ENCODE measurements at regions not wholly inside any gene's neighbourhood (a gene's known extent, or its start where the extent isn't known, plus 50 kb on each side); places are given as distances from the start of the nearest gene placed in this dataset.

DNA sequence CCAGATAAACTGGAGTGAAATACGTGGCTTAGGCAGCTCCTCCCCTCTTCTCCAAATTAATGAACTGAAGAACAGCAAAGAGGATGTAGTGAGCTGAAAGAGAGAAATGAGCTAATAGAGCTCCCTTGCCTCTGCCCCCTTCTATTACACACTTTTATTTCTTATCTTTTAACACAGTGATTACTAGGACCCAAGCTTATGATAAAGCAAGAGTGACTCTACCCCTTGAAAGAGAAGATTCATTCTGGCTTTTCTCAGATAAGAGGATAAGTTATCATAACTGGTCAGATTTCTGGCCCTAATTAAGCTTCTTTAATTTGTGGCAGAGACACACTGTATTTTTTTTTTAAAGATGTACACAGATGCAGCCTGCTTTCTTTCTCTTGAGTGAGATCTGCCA lies 102.2 kb downstream of the MSTN start:
- no peak overlapping the region for H3K4me3 ChIP-seq (ENCODE audit: low read depth, low read length)
- TF ChIP-seq, protein P1, sequence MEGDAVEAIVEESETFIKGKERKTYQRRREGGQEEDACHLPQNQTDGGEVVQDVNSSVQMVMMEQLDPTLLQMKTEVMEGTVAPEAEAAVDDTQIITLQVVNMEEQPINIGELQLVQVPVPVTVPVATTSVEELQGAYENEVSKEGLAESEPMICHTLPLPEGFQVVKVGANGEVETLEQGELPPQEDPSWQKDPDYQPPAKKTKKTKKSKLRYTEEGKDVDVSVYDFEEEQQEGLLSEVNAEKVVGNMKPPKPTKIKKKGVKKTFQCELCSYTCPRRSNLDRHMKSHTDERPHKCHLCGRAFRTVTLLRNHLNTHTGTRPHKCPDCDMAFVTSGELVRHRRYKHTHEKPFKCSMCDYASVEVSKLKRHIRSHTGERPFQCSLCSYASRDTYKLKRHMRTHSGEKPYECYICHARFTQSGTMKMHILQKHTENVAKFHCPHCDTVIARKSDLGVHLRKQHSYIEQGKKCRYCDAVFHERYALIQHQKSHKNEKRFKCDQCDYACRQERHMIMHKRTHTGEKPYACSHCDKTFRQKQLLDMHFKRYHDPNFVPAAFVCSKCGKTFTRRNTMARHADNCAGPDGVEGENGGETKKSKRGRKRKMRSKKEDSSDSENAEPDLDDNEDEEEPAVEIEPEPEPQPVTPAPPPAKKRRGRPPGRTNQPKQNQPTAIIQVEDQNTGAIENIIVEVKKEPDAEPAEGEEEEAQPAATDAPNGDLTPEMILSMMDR (IDR thresholded peaks at IDR 0.05; ENCODE audit: low read depth, low read length, missing control alignments) = no peak
- in situ Hi-C loops (cut with HindIII; ENCODE audit: low sequenced_read_pairs) = no loop called here
- no peak for DNase-seq (ENCODE audit: low read depth)

DNA sequence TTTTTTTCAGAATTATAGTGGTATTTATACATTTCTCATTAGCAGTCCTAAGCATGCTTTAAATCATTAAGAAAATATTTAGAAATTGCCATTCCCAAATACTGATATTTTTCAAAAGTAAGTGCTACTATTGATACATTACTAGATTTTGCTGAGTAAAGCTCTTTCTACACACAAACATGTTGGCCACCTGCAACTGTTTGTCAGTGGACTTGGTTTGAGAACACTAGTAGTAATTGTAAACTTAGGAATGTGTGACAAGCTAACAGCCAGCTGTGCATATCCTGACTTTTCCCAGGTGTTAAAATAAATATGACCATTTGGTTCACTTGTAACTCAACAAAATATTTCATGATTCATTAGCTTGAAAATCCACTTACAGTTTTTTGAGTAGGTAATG lies 103.1 kb downstream of the MSTN start:
- no peak for DNase-seq (ENCODE audit: low read depth)
- H3K4me3 ChIP-seq (ENCODE audit: low read depth, low read length) = no peak overlapping the region
- TF ChIP-seq, protein P1 (IDR thresholded peaks at IDR 0.05; ENCODE audit: low read depth, low read length, missing control alignments) = no peak
- in situ Hi-C loops (cut with HindIII; ENCODE audit: low sequenced_read_pairs) = no loop called here

DNA sequence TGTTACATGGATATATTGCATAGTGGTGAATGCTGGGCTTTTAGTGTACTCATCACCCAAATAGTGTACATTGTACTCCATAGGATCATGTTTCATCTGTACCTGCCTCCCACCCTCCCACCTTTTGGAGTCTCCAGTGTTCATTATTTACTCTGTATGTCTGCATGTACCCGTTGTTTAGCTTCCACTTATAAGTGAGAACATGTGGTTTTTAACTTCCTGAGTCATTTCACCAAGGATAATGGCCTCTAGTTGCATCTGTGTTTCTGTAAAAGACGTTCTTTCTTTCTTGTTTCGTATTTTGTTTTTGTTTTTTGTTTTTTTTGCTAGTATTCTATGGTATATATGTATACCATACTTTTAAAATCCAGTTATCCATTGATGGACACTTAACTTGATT lies 107.5 kb downstream of the MSTN start:
- no peak overlapping the region for H3K4me3 ChIP-seq (ENCODE audit: low read depth, low read length)
- in situ Hi-C loops (cut with HindIII; ENCODE audit: low sequenced_read_pairs) = no loop called here
- no peak for DNase-seq (ENCODE audit: low read depth)

DNA sequence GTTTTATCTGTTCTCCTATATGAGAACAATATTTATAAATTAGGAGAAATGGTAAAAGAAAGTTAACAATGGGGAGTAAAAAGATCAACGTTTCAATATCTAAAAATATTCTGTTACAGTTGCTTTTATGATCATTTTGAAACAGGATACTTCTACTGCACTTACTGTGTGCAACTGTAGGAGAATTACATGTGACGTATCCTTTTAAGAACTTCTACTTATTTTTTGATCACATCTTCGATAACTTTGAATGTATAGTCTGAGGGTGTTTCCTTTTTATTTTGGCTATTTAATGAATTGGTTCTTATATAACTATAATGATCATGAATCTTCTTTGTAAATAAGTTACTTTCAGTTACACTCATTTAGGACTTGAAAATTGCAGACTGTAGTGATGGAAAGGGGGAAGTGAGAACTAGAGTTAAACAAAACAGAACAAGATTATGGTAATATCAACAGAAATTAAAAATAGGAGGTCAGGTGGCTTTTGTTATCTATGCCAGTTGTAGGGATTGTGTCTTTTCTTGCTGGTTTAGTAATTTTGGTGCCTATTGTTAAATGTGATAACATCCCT lies 109.9 kb downstream of the MSTN start:
- H3K4me3 ChIP-seq (ENCODE audit: low read depth, low read length) = no peak overlapping the region
- TF ChIP-seq, protein P1 (IDR thresholded peaks at IDR 0.05; ENCODE audit: low read depth, low read length, missing control alignments) = no peak
- no peak for DNase-seq (ENCODE audit: low read depth)
- in situ Hi-C loops (cut with HindIII; ENCODE audit: low sequenced_read_pairs) = no loop called here

More for the DNA sequence above, 107.5 kb downstream of the MSTN start:
- TF ChIP-seq, protein P1 (IDR thresholded peaks at IDR 0.05; ENCODE audit: low read depth, low read length, missing control alignments) = no peak

DNA sequence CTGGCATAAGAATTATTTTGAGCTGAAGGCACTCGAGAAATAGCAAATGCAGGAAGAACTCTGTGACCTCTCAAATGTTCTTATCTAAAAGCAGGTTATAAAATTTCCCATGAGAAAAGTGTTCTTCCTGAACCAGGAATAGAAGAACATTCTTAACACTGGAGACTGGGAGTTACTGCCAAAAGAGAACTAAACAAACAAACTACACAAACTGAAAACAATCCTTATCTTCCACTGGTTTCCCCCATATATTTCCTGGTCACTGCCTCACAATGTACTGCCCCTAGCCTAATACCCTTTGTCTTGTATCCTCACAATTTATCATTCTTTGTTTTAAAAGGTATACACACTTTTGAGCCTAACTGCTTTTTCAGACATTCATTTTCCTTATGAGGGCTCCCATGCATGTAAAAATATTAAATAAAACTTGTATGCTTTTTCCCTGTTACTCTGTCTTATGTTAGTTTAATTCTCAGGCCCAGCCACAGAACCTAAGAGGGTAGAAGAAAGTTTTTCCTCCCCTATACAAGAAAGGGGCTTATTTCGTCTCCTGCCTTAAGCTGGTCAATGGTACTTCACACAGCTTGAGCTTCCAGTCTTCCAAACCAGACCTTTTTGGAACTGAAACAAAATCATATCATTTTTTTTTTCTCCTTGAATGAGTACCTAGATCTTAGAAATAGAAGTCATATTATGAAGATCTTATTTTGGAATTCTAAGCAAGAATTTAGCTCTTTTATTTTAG lies 110.6 kb downstream of the MSTN start:
- TF ChIP-seq, protein P1 (IDR thresholded peaks at IDR 0.05; ENCODE audit: low read depth, low read length, missing control alignments) = no peak
- H3K4me3 ChIP-seq (ENCODE audit: low read depth, low read length) = no peak overlapping the region
- no peak for DNase-seq (ENCODE audit: low read depth)
- in situ Hi-C loops (cut with HindIII; ENCODE audit: low sequenced_read_pairs) = no loop called here

DNA sequence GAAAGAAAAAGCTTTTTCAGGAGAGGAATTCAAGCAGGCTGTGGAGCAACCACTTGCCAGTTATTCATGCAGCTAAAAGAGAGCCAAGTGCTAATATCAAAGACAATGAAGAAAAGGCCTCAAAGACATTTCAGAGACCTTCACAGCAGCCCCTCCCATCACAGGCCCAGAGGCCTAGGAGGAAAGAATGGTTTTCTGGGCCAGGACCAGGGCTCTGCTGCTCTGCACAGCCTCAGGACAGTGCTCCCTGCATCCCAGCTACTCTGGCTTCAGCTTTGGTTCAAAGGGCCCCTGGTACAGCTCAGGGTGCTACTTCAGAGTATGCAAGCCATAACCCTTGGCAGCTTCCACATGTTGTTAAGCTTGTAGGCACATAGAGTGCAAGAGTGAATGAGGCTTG lies 119.5 kb downstream of the MSTN start:
- no peak for DNase-seq (ENCODE audit: low read depth)
- H3K4me3 ChIP-seq (ENCODE audit: low read depth, low read length) = no peak overlapping the region
- in situ Hi-C loops (cut with HindIII; ENCODE audit: low sequenced_read_pairs) = loop anchor here (5.0 kb wide), 1 partner anchor 54 kb away; no protein-coding TSS in a partner anchor
- TF ChIP-seq, protein P1 (IDR thresholded peaks at IDR 0.05; ENCODE audit: low read depth, low read length, missing control alignments) = no peak
